CD14-positive monocyte (primary cell): ENCODE measurements at regions not wholly inside any gene's neighbourhood (a gene's known extent, or its start where the extent isn't known, plus 50 kb on each side); places are given as distances from the start of the nearest gene placed in this dataset.

ENCODE experiments used
- DNase-seq, 3 donors: peaks; one replicate each; pipeline ENCODE4 v3.0.0-alpha.2; 2011 to 2022
- H2AFZ ChIP-seq: 2 replicates; pipeline ENCODE4 v1.6.0; 2012; ENCODE audit warnings: mild to moderate bottlenecking, low read depth, low read length, inconsistent platforms; ENCODE audit not compliant: insufficient read depth, poor library complexity, severe bottlenecking
- H3K27ac ChIP-seq, 2 donors: 1 replicate in 1 of 2; 2 replicates in 1 of 2; pipeline ENCODE4 v1.5.1; 2012 to 2013; ENCODE audit warnings: low read length in 2 of 2, control low read depth in 1 of 2, inconsistent platforms in 1 of 2, low read depth in 1 of 2, mild to moderate bottlenecking in 1 of 2
- H3K27me3 ChIP-seq, 2 donors: one replicate each; pipeline versions ENCODE4 v1.6.0 to v1.6.1; 2011 to 2013; ENCODE audit warnings: low read length in 2 of 2; ENCODE audit not compliant: control insufficient read depth in 2 of 2, insufficient read depth in 2 of 2
- H3K36me3 ChIP-seq, 2 donors: replicated peaks in 1 of 2; 1 replicate in 1 of 2; 2 replicates in 1 of 2; pipeline versions ENCODE4 v1.5.1 to v1.6.1; 2012 to 2013; ENCODE audit warnings: low read length in 2 of 2, control low read depth in 1 of 2, inconsistent platforms in 1 of 2, mild to moderate bottlenecking in 1 of 2; ENCODE audit not compliant: insufficient read depth in 2 of 2, control insufficient read depth in 1 of 2
- H3K4me1 ChIP-seq, 2 donors: 1 replicate in 1 of 2; 2 replicates in 1 of 2; pipeline versions ENCODE4 v1.5.1 to v1.6.1; 2012 to 2013; ENCODE audit warnings: low read length in 2 of 2, control low read depth in 1 of 2, inconsistent platforms in 1 of 2, mild to moderate bottlenecking in 1 of 2, moderate library complexity in 1 of 2; ENCODE audit not compliant: insufficient read depth in 2 of 2, control insufficient read depth in 1 of 2
- H3K4me2 ChIP-seq: replicated peaks from 2 replicates; pipeline ENCODE3; 2012; ENCODE audit warnings: low read length, moderate library complexity, mild to moderate bottlenecking; ENCODE audit not compliant: poor library complexity, severe bottlenecking; ENCODE audit errors: extremely low read depth
- H3K4me3 ChIP-seq, 3 experiments: fragments of 200-600 bp in 1 of 3; sonication (generic) in 1 of 3; replicated peaks in 1 of 3; 1 replicate in 2 of 3; 2 replicates in 1 of 3; pipeline ENCODE4 v1.5.1; 2011 to 2013; ENCODE audit warnings: low read length in 3 of 3, mild to moderate bottlenecking in 3 of 3, control low read depth in 2 of 3, low read depth in 2 of 3, inconsistent platforms in 1 of 3, moderate library complexity in 1 of 3
- H3K79me2 ChIP-seq: 2 replicates; pipeline ENCODE4 v1.6.0; 2012; ENCODE audit warnings: mild to moderate bottlenecking, control low read depth, inconsistent platforms, low read length, moderate library complexity; ENCODE audit not compliant: insufficient read depth
- H3K9ac ChIP-seq: 2 replicates; pipeline ENCODE4 v1.6.0; 2017; ENCODE audit warnings: low read length, mild to moderate bottlenecking; ENCODE audit not compliant: insufficient read depth, poor library complexity, severe bottlenecking
- H3K9me3 ChIP-seq, 2 donors: replicated peaks in 1 of 2; 1 replicate in 1 of 2; 2 replicates in 1 of 2; pipeline versions ENCODE4 v1.5.1 to v1.6.1; 2012 to 2013; ENCODE audit warnings: low read length in 2 of 2, control low read depth in 1 of 2; ENCODE audit not compliant: control insufficient read depth in 1 of 2, insufficient read depth in 1 of 2
- H4K20me1 ChIP-seq: 2 replicates; pipeline ENCODE4 v1.6.0; 2012; ENCODE audit warnings: mild to moderate bottlenecking, low read length, control low read depth, moderate library complexity; ENCODE audit not compliant: insufficient read depth
- H3K27ac Mint-ChIP-seq, 7 donors: one replicate each; pipeline ENCODE4 v1.8.0; 2020; ENCODE audit warnings: mild to moderate bottlenecking in 7 of 7, mixed read lengths in 7 of 7, moderate library complexity in 6 of 7, inconsistent platforms in 2 of 7
- H3K27me3 Mint-ChIP-seq, 3 donors: one replicate each; pipeline ENCODE4 v1.8.0; 2021 to 2022; ENCODE audit warnings: low read depth in 3 of 3, mild to moderate bottlenecking in 3 of 3, mixed read lengths in 3 of 3, moderate library complexity in 3 of 3, inconsistent platforms in 1 of 3
- H3K36me3 Mint-ChIP-seq, 2 donors: one replicate each; pipeline ENCODE4 v1.8.0; 2020; ENCODE audit warnings: mixed read lengths in 2 of 2, inconsistent platforms in 1 of 2, mild to moderate bottlenecking in 1 of 2
- H3K4me1 Mint-ChIP-seq: one replicate; pipeline ENCODE4 v1.8.0; 2020; ENCODE audit warnings: mild to moderate bottlenecking, mixed read lengths
- H3K4me3 Mint-ChIP-seq, 2 donors: one replicate each; pipeline ENCODE4 v1.8.0; 2020; ENCODE audit warnings: mild to moderate bottlenecking in 2 of 2, mixed read lengths in 2 of 2, moderate library complexity in 1 of 2
- H3K9me3 Mint-ChIP-seq, 7 donors: one replicate each; pipeline ENCODE4 v1.8.0; 2020 to 2022; ENCODE audit warnings: mixed read lengths in 7 of 7, mild to moderate bottlenecking in 6 of 7, moderate library complexity in 6 of 7, inconsistent platforms in 2 of 7
- WGBS: methylation state at CpG from one replicate; pipeline ENCODE4 v1.1.5; 2013; ENCODE audit warnings: missing lambda C conversion rate; ENCODE audit not compliant: insufficient coverage; 5-methylcytosine and 5-hydroxymethylcytosine counted together
- intact Hi-C, 2 donors: fragments of 100-400 bp; cut with micrococcal nuclease; formaldehyde crosslinking; loops; one replicate each; pipeline versions ENCODE4 v1.15.0 to v1.15.1; 2023
- TF ChIP-seq, protein P1 (sequence below): fragments of 200-600 bp; IDR thresholded peaks from one replicate; pipeline ENCODE4 v1.8.0; 2022; ENCODE audit warnings: antibody characterized with exemption, mild to moderate bottlenecking

DNA sequence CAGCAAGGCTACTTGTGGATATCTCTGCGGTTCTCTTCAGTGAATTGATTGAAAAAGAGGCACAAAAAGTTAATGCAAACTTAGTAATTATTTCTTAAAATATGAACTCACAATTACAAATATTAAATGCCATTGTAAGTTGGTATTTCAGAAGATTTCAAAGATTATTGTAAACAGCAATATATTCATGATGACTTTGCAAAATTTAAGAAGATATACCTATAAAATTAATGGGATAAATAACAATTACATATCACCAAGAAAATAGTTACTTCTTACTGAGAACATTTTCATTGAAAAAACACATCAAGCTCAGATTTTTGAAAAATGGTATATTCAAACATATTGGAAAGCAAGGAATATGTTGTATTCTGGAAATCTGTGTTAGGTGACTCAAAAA lies 482.0 kb upstream of the LRRTM1 start:
- Mint-ChIP-seq H3K27me3 (no peaks in the 10 kb centered on the region), H3K9me3 (peaks cover 0 to 7% (median 2%) of the 10 kb centered on the region in 7 donors), H3K27ac (no peak overlapping the region), H3K36me3 (no peaks in the 10 kb centered on the region), H3K4me1 (no peaks in the 10 kb centered on the region), H3K4me3 (no peak overlapping the region)
- intact Hi-C loops: no loop called here
- H3K4me3 ChIP-seq: no peak overlapping the region
- TF ChIP-seq, protein P1, sequence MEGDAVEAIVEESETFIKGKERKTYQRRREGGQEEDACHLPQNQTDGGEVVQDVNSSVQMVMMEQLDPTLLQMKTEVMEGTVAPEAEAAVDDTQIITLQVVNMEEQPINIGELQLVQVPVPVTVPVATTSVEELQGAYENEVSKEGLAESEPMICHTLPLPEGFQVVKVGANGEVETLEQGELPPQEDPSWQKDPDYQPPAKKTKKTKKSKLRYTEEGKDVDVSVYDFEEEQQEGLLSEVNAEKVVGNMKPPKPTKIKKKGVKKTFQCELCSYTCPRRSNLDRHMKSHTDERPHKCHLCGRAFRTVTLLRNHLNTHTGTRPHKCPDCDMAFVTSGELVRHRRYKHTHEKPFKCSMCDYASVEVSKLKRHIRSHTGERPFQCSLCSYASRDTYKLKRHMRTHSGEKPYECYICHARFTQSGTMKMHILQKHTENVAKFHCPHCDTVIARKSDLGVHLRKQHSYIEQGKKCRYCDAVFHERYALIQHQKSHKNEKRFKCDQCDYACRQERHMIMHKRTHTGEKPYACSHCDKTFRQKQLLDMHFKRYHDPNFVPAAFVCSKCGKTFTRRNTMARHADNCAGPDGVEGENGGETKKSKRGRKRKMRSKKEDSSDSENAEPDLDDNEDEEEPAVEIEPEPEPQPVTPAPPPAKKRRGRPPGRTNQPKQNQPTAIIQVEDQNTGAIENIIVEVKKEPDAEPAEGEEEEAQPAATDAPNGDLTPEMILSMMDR: no peak
- H3K9ac ChIP-seq: no peak overlapping the region
- H2AFZ ChIP-seq: no peak overlapping the region
- H3K79me2 ChIP-seq: no peaks in the 10 kb centered on the region
- no peak for DNase-seq
- no peak overlapping the region for H3K27ac ChIP-seq
- no peaks in the 10 kb centered on the region for H3K4me1 ChIP-seq
- no CpG with 5 or more reads among the region's 1 CpG for WGBS
- H3K9me3 ChIP-seq: peaks cover 0 to 3% of the 10 kb centered on the region in 2 donors
- H3K36me3 ChIP-seq: no peaks in the 10 kb centered on the region
- no peaks in the 10 kb centered on the region for H3K27me3 ChIP-seq
- no peaks in the 10 kb centered on the region for H4K20me1 ChIP-seq
- H3K4me2 ChIP-seq: no peak overlapping the region

- Histone ChIP-seq H3K9me3 (peaks cover 3 to 13% of the 10 kb centered on the region in 2 donors), H3K4me1 (no peaks in the 10 kb centered on the region), H3K9ac (no peak overlapping the region), H3K4me3 (no peak overlapping the region), H4K20me1 (no peaks in the 10 kb centered on the region), H3K79me2 (no peaks in the 10 kb centered on the region), H3K27me3 (no peaks in the 10 kb centered on the region), H3K4me2 (no peak overlapping the region), H2AFZ (no peak overlapping the region), H3K36me3 (no peaks in the 10 kb centered on the region), H3K27ac (no peak overlapping the region)
- Mint-ChIP-seq H3K27ac (no peak overlapping the region), H3K4me3 (no peak overlapping the region), H3K4me1 (no peaks in the 10 kb centered on the region), H3K36me3 (no peaks in the 10 kb centered on the region), H3K9me3 (peaks cover 0 to 7% (median 6%) of the 10 kb centered on the region in 7 donors), H3K27me3 (no peaks in the 10 kb centered on the region)
- intact Hi-C loops: no loop called here
- DNase-seq: no peak
- TF ChIP-seq, protein P1: no peak
Observed at GRCh38 chr2:80778704-80779103, 474.2 kb upstream of the LRRTM1 start.
